Prostate gland (tissue), 2 donors: ENCODE measurements at regions not wholly inside any gene's neighbourhood (a gene's known extent, or its start where the extent isn't known, plus 50 kb on each side); places are given as distances from the start of the nearest gene placed in this dataset.

Experiments
- POLR2A ChIP-seq: fragments of 450-650 bp; IDR thresholded peaks from one replicate; pipeline ENCODE4 v1.6.1; 2016; ENCODE audit warnings: antibody characterized with exemption, mild to moderate bottlenecking
- POLR2AphosphoS5 ChIP-seq: sonication (generic); formaldehyde crosslinking; IDR thresholded peaks from one replicate; pipeline ENCODE4 v1.6.1; 2017; ENCODE audit warnings: antibody characterized with exemption
- TF ChIP-seq, protein P1 (sequence below), 4 experiments: fragments of 200-600 bp in 2 of 4; fragments of 450-650 bp in 2 of 4; sonication (generic) in 2 of 4; IDR thresholded peaks; 1 replicate in 3 of 4; 2 replicates in 1 of 4; pipeline ENCODE4 v1.5.1; 2016 to 2019; ENCODE audit warnings: antibody characterized with exemption in 4 of 4, mild to moderate bottlenecking in 2 of 4, moderate library complexity in 2 of 4

DNA sequence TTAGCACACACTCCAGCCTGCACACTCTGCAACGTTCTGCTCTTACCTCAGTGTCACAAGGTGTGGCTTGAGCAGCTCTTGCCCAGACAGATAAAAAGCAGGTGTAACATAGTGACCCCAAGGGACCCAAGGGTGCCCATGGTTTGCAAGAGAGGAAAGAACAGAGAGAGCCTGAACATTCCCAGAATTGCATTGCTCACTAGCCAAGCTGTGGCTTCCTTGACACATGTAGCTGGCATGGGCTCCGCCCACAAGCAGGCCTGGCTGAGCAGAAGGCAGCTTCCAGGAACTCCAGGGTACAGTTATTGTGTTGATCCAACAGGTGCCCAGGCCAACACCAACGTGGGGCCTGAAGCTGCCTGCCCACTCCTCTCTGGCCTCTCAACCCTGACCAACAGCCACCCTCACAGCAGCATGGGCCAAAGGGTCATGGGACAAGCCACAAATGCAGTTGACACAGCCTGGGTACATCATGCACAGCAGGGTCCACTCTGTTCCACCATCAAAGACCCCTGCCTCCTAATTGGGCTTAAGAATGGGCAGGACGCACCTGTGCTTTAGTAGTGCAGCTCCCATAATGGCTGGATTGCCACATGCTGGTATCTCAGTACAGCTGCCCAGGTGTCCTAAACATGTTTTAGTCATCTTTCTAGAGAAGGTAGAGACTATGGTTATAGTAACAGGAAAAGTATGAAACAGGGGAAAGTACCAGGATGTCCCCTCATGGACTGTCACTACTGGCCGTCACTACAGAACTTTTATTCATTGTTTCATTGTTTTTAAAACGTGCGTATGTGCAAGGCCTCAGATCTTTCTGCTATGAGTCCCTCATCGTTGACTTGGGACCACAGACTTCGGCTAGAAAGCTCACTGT lies 73.7 kb upstream of the ACSL1 start:
- peak; percentile 66 for TF ChIP-seq POLR2AphosphoS5
- TF ChIP-seq, protein P1, sequence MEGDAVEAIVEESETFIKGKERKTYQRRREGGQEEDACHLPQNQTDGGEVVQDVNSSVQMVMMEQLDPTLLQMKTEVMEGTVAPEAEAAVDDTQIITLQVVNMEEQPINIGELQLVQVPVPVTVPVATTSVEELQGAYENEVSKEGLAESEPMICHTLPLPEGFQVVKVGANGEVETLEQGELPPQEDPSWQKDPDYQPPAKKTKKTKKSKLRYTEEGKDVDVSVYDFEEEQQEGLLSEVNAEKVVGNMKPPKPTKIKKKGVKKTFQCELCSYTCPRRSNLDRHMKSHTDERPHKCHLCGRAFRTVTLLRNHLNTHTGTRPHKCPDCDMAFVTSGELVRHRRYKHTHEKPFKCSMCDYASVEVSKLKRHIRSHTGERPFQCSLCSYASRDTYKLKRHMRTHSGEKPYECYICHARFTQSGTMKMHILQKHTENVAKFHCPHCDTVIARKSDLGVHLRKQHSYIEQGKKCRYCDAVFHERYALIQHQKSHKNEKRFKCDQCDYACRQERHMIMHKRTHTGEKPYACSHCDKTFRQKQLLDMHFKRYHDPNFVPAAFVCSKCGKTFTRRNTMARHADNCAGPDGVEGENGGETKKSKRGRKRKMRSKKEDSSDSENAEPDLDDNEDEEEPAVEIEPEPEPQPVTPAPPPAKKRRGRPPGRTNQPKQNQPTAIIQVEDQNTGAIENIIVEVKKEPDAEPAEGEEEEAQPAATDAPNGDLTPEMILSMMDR (IDR thresholded peaks at IDR 0.05): no peak
- TF ChIP-seq POLR2A: no peak
